Gastrocnemius medialis (tissue), 4 donors: ENCODE measurements at regions not wholly inside any gene's neighbourhood (a gene's known extent, or its start where the extent isn't known, plus 50 kb on each side); places are given as distances from the start of the nearest gene placed in this dataset.

Experiments
- ATAC-seq, 2 donors: fragments of 150-250 bp; one replicate each; pipeline ENCODE4 v1.9.1; 2016
- DNase-seq, 2 donors: peaks; one replicate each; pipeline ENCODE4 v3.0.0-alpha.2; 2019
- H3K27ac ChIP-seq, 4 donors: fragments of 200-600 bp; sonication (generic); 1 replicate in 1 of 4; 2 replicates in 3 of 4; pipeline ENCODE4 v1.5.1; 2016 to 2018; ENCODE audit warnings: mild to moderate bottlenecking in 2 of 4, moderate library complexity in 1 of 4
- H3K27me3 ChIP-seq, 3 donors: fragments of 200-600 bp; sonication (generic) in 2 of 3; 1 replicate in 1 of 3; 2 replicates in 2 of 3; pipeline versions ENCODE4 v1.5.1 to v1.6.0; 2016 to 2019; ENCODE audit warnings: mild to moderate bottlenecking in 1 of 3, moderate library complexity in 1 of 3
- H3K36me3 ChIP-seq, 2 donors: fragments of 200-600 bp; sonication (generic) in 1 of 2; one replicate each; pipeline ENCODE4 v1.5.1; 2017 to 2018
- H3K4me1 ChIP-seq, 2 donors: fragments of 200-600 bp; sonication (generic) in 1 of 2; one replicate each; pipeline ENCODE4 v1.5.1; 2016 to 2017; ENCODE audit warnings: mild to moderate bottlenecking in 2 of 2
- H3K4me3 ChIP-seq, 4 donors: fragments of 200-600 bp; sonication (generic) in 3 of 4; 1 replicate in 1 of 4; 2 replicates in 3 of 4; pipeline ENCODE4 v1.5.1; 2016 to 2019; ENCODE audit warnings: mild to moderate bottlenecking in 2 of 4
- H3K9me3 ChIP-seq, 3 donors: fragments of 200-600 bp; sonication (generic) in 2 of 3; 1 replicate in 1 of 3; 2 replicates in 2 of 3; pipeline ENCODE4 v1.5.1; 2016 to 2019
- CTCF ChIP-seq, 5 experiments: fragments of 450-650 bp in 3 of 5; fragments of 200-600 bp in 2 of 5; sonication (generic) in 2 of 5; IDR thresholded peaks in 4 of 5; conservative IDR thresholded peaks in 1 of 5; 1 replicate in 4 of 5; 2 replicates in 1 of 5; pipeline ENCODE4 v1.5.1; 2016 to 2019; ENCODE audit warnings: antibody characterized with exemption in 5 of 5, mild to moderate bottlenecking in 3 of 5, moderate library complexity in 3 of 5
- POLR2A ChIP-seq, 2 donors: fragments of 450-650 bp; IDR thresholded peaks; one replicate each; pipeline ENCODE4 v1.6.1; 2017; ENCODE audit warnings: antibody characterized with exemption in 2 of 2, mild to moderate bottlenecking in 2 of 2, moderate library complexity in 2 of 2
- in situ Hi-C, 4 donors: fragments of 200-750 bp; cut with MboI; loops; one replicate each; pipeline versions ENCODE4 v1.15.0 to v1.8.0; 2017; ENCODE audit warnings: low sequenced_read_pairs in 4 of 4
- intact Hi-C: fragments of 100-400 bp; cut with DNase I; formaldehyde crosslinking; loops from one replicate; pipeline ENCODE4 v1.15.1; 2023; ENCODE audit warnings: low total_unique reads

GRCh38 chr17:12421077-12421476 lies 244.6 kb upstream of the MYOCD start:
- Histone ChIP-seq H3K9me3 (no peaks in the 10 kb centered on the region), H3K27ac (no peak overlapping the region), H3K36me3 (no peaks in the 10 kb centered on the region), H3K4me3 (no peak overlapping the region), H3K4me1 (no peaks in the 10 kb centered on the region), H3K27me3 (no peaks in the 10 kb centered on the region)
- intact Hi-C loops, result no loop called here
- TF ChIP-seq CTCF (IDR thresholded peaks at IDR 0.05 in 4 of 5, conservative IDR thresholded peaks at IDR 0.05 in 1 of 5), result no peak
- no peak for TF ChIP-seq POLR2A (IDR thresholded peaks at IDR 0.05)
- in situ Hi-C loops, result no loop called here
- no peak for ATAC-seq
- DNase-seq, result no peak

- DNase-seq, result no peak
- in situ Hi-C loops (no loop called here), intact Hi-C loops (no loop called here)
- no peak for ATAC-seq
- H3K4me3 ChIP-seq, result no peak overlapping the region
- no peak for TF ChIP-seq POLR2A (IDR thresholded peaks at IDR 0.05)
- TF ChIP-seq CTCF (IDR thresholded peaks at IDR 0.05 in 4 of 5, conservative IDR thresholded peaks at IDR 0.05 in 1 of 5), result no peak
- H3K36me3 ChIP-seq, result no peaks in the 10 kb centered on the region
- no peaks in the 10 kb centered on the region for H3K9me3 ChIP-seq
- H3K27me3 ChIP-seq, result no peaks in the 10 kb centered on the region
- no peak overlapping the region for H3K27ac ChIP-seq
- no peaks in the 10 kb centered on the region for H3K4me1 ChIP-seq
Measured at GRCh38 chr17:12421646-12422306, 243.9 kb upstream of the MYOCD start.

GRCh38 chr17:12422651-12423050 lies 243.0 kb upstream of the MYOCD start:
- Histone ChIP-seq H3K4me1 (no peaks in the 10 kb centered on the region), H3K4me3 (no peak overlapping the region), H3K9me3 (no peaks in the 10 kb centered on the region), H3K27ac (no peak overlapping the region), H3K27me3 (no peaks in the 10 kb centered on the region), H3K36me3 (no peaks in the 10 kb centered on the region)
- ATAC-seq (no peak), DNase-seq (no peak)
- in situ Hi-C loops (no loop called here), intact Hi-C loops (no loop called here)
- TF ChIP-seq CTCF (IDR thresholded peaks at IDR 0.05 in 4 of 5, conservative IDR thresholded peaks at IDR 0.05 in 1 of 5) (no peak), POLR2A (IDR thresholded peaks at IDR 0.05) (no peak)

- intact Hi-C loops, result no loop called here
- ATAC-seq (no peak), DNase-seq (no peak)
- no peak overlapping the region for H3K4me3 ChIP-seq
- no peaks in the 10 kb centered on the region for H3K9me3 ChIP-seq
- H3K4me1 ChIP-seq, result no peaks in the 10 kb centered on the region
- H3K27me3 ChIP-seq, result no peaks in the 10 kb centered on the region
- TF ChIP-seq CTCF (IDR thresholded peaks at IDR 0.05 in 4 of 5, conservative IDR thresholded peaks at IDR 0.05 in 1 of 5), result no peak
- no peak for TF ChIP-seq POLR2A (IDR thresholded peaks at IDR 0.05)
- no peaks in the 10 kb centered on the region for H3K36me3 ChIP-seq
- in situ Hi-C loops, result no loop called here
- H3K27ac ChIP-seq, result no peak overlapping the region
Measured at GRCh38 chr17:12423337-12423736, 242.4 kb upstream of the MYOCD start.

- Histone ChIP-seq H3K27ac (no peak overlapping the region), H3K9me3 (no peaks in the 10 kb centered on the region), H3K4me3 (no peak overlapping the region), H3K36me3 (no peaks in the 10 kb centered on the region), H3K4me1 (no peaks in the 10 kb centered on the region), H3K27me3 (no peaks in the 10 kb centered on the region)
- no peak for ATAC-seq
- in situ Hi-C loops (no loop called here), intact Hi-C loops (no loop called here)
- TF ChIP-seq POLR2A (IDR thresholded peaks at IDR 0.05), result no peak
- no peak for TF ChIP-seq CTCF (IDR thresholded peaks at IDR 0.05 in 4 of 5, conservative IDR thresholded peaks at IDR 0.05 in 1 of 5)
- no peak for DNase-seq
Measured at GRCh38 chr17:12429116-12429515, 236.6 kb upstream of the MYOCD start.
